Trophoblast cell (in vitro differentiated cells and primary cell): ENCODE measurements at regions not wholly inside any gene's neighbourhood (a gene's known extent, or its start where the extent isn't known, plus 50 kb on each side); places are given as distances from the start of the nearest gene placed in this dataset.

ENCODE experiments used
- DNase-seq, 2 donors: peaks; one replicate each; pipeline ENCODE4 v3.0.0-alpha.2; 2016
- H2AFZ ChIP-seq: 2 replicates; pipeline ENCODE4 v1.6.1; 2013; ENCODE audit warnings: low read length, moderate library complexity, mild to moderate bottlenecking; ENCODE audit not compliant: insufficient read depth, poor library complexity
- H2AK5ac ChIP-seq: 2 replicates; pipeline ENCODE4 v1.6.1; 2013; ENCODE audit warnings: mild to moderate bottlenecking, low read length
- H2BK120ac ChIP-seq: 2 replicates; pipeline ENCODE4 v1.6.1; 2013; ENCODE audit warnings: low read length, mild to moderate bottlenecking, moderate library complexity; ENCODE audit not compliant: insufficient read depth, poor library complexity
- H2BK12ac ChIP-seq: 2 replicates; pipeline ENCODE4 v1.6.1; 2013; ENCODE audit warnings: mild to moderate bottlenecking, low read length, moderate library complexity
- H2BK5ac ChIP-seq: 2 replicates; pipeline ENCODE4 v1.6.1; 2013; ENCODE audit warnings: low read length, low read depth, moderate library complexity, mild to moderate bottlenecking; ENCODE audit not compliant: poor library complexity
- H3K14ac ChIP-seq: 2 replicates; pipeline ENCODE4 v1.6.1; 2013; ENCODE audit warnings: mild to moderate bottlenecking, low read length
- H3K18ac ChIP-seq: 2 replicates; pipeline ENCODE4 v1.6.1; 2013; ENCODE audit warnings: mild to moderate bottlenecking, low read length
- H3K23ac ChIP-seq: 2 replicates; pipeline ENCODE4 v1.6.1; 2013; ENCODE audit warnings: low read length
- H3K27ac ChIP-seq: 2 replicates; pipeline ENCODE4 v1.5.1; 2013; ENCODE audit warnings: low read depth, mild to moderate bottlenecking, inconsistent platforms, low read length, moderate library complexity
- H3K27me3 ChIP-seq: 2 replicates; pipeline ENCODE4 v1.6.1; 2013; ENCODE audit warnings: inconsistent platforms, mild to moderate bottlenecking, low read length, moderate library complexity; ENCODE audit not compliant: insufficient read depth
- H3K36me3 ChIP-seq, 2 experiments: 1 replicate in 1 of 2; 2 replicates in 1 of 2; pipeline ENCODE4 v1.6.1; 2013; ENCODE audit warnings: low read length in 2 of 2, mild to moderate bottlenecking in 2 of 2, moderate library complexity in 1 of 2; ENCODE audit not compliant: insufficient read depth in 2 of 2, control insufficient read depth in 1 of 2
- H3K4ac ChIP-seq: 2 replicates; pipeline ENCODE4 v1.6.1; 2013; ENCODE audit warnings: low read depth, mild to moderate bottlenecking, low read length, moderate library complexity
- H3K4me1 ChIP-seq, 2 experiments: 1 replicate in 1 of 2; 2 replicates in 1 of 2; pipeline ENCODE4 v1.6.1; 2013; ENCODE audit warnings: low read length in 2 of 2, mild to moderate bottlenecking in 2 of 2, moderate library complexity in 1 of 2; ENCODE audit not compliant: insufficient read depth in 2 of 2, control insufficient read depth in 1 of 2
- H3K4me2 ChIP-seq: 2 replicates; pipeline ENCODE4 v1.6.1; 2013; ENCODE audit warnings: inconsistent platforms, mild to moderate bottlenecking, low read length, moderate library complexity
- H3K4me3 ChIP-seq: 2 replicates; pipeline ENCODE4 v1.5.1; 2013; ENCODE audit warnings: mild to moderate bottlenecking, low read depth, low read length, inconsistent platforms
- H3K79me1 ChIP-seq: one replicate; pipeline ENCODE4 v1.6.1; 2013; ENCODE audit warnings: low read length
- H3K79me2 ChIP-seq: 2 replicates; pipeline ENCODE4 v1.6.1; 2013; ENCODE audit warnings: low read length, mild to moderate bottlenecking; ENCODE audit not compliant: control insufficient read depth, insufficient read depth, poor library complexity
- H3K9ac ChIP-seq: 2 replicates; pipeline ENCODE4 v1.6.1; 2013; ENCODE audit warnings: mild to moderate bottlenecking, low read length
- H3K9me3 ChIP-seq: 2 replicates; pipeline ENCODE4 v1.6.1; 2013; ENCODE audit warnings: low read depth, mild to moderate bottlenecking, control low read depth, inconsistent platforms, low read length; ENCODE audit not compliant: insufficient read depth
- H4K12ac ChIP-seq: 2 replicates; pipeline ENCODE4 v1.6.1; 2013; ENCODE audit warnings: low read depth, mild to moderate bottlenecking, low read length, moderate library complexity
- H4K8ac ChIP-seq: 2 replicates; pipeline ENCODE4 v1.6.1; 2013; ENCODE audit warnings: low read depth, mild to moderate bottlenecking, low read length, moderate library complexity
- H4K91ac ChIP-seq: one replicate; pipeline ENCODE4 v1.6.1; 2013; ENCODE audit warnings: low read depth, mild to moderate bottlenecking, low read length, moderate library complexity
- WGBS: extraction: QIAGEN DNeasy Blood & Tissue Kit; methylation state at CpG from one replicate; pipeline ENCODE4 v1.1.7; 2013; ENCODE audit warnings: missing lambda C conversion rate; ENCODE audit not compliant: insufficient read length, insufficient coverage; ENCODE audit errors: extremely low coverage; 5-methylcytosine and 5-hydroxymethylcytosine counted together

GRCh38 chr18:51724790-51725721 lies 527.6 kb upstream of the MEX3C start:
- no CpG with 5 or more reads among the region's 9 CpGs for WGBS
- Histone ChIP-seq H3K27ac (no peak overlapping the region), H2AFZ (no peak overlapping the region), H3K9me3 (no peaks in the 10 kb centered on the region), H3K14ac (no peak overlapping the region), H2AK5ac (no peak overlapping the region), H3K4ac (no peak overlapping the region), H2BK5ac (no peak overlapping the region), H3K4me3 (no peak overlapping the region), H4K8ac (no peak overlapping the region), H3K18ac (no peak overlapping the region), H4K12ac (no peak overlapping the region), H4K91ac (no peak overlapping the region), H2BK120ac (no peak overlapping the region), H2BK12ac (no peak overlapping the region), H3K79me2 (no peaks in the 10 kb centered on the region), H3K9ac (no peak overlapping the region), H3K4me2 (no peak overlapping the region), H3K36me3 (no peaks in the 10 kb centered on the region), H3K4me1 (no peaks in the 10 kb centered on the region), H3K23ac (no peak overlapping the region), H3K79me1 (no peaks in the 10 kb centered on the region), H3K27me3 (no peaks in the 10 kb centered on the region)
- DNase-seq, result no peak

- no peak overlapping the region for H2AK5ac ChIP-seq
- H4K91ac ChIP-seq, result no peak overlapping the region
- no peak overlapping the region for H3K27ac ChIP-seq
- H3K36me3 ChIP-seq, result no peaks in the 10 kb centered on the region
- no peak overlapping the region for H4K12ac ChIP-seq
- H2AFZ ChIP-seq, result no peak overlapping the region
- H3K27me3 ChIP-seq, result no peaks in the 10 kb centered on the region
- no peak overlapping the region for H2BK12ac ChIP-seq
- no peaks in the 10 kb centered on the region for H3K79me2 ChIP-seq
- no peak overlapping the region for H3K18ac ChIP-seq
- no peak overlapping the region for H3K9ac ChIP-seq
- no peak overlapping the region for H4K8ac ChIP-seq
- H3K14ac ChIP-seq, result no peak overlapping the region
- H3K4me1 ChIP-seq, result no peaks in the 10 kb centered on the region
- no peak overlapping the region for H3K23ac ChIP-seq
- no peak overlapping the region for H3K4ac ChIP-seq
- no peak overlapping the region for H2BK5ac ChIP-seq
- no peak for DNase-seq
- no peak overlapping the region for H2BK120ac ChIP-seq
- WGBS, result no CpG with 5 or more reads among the region's 2 CpGs
- H3K4me3 ChIP-seq, result no peak overlapping the region
- no peak overlapping the region for H3K4me2 ChIP-seq
- no peaks in the 10 kb centered on the region for H3K79me1 ChIP-seq
- no peaks in the 10 kb centered on the region for H3K9me3 ChIP-seq
Measured at GRCh38 chr18:51726614-51727013, 529.1 kb upstream of the MEX3C start.

GRCh38 chr18:51727780-51728179 lies 530.3 kb upstream of the MEX3C start:
- Histone ChIP-seq H3K27me3 (no peaks in the 10 kb centered on the region), H3K79me1 (no peaks in the 10 kb centered on the region), H3K23ac (no peak overlapping the region), H2BK12ac (no peak overlapping the region), H3K27ac (no peak overlapping the region), H2AK5ac (no peak overlapping the region), H3K4me2 (no peak overlapping the region), H3K14ac (no peak overlapping the region), H2BK5ac (no peak overlapping the region), H3K9ac (no peak overlapping the region), H3K79me2 (no peaks in the 10 kb centered on the region), H4K91ac (no peak overlapping the region), H3K36me3 (no peaks in the 10 kb centered on the region), H3K9me3 (no peaks in the 10 kb centered on the region), H2BK120ac (no peak overlapping the region), H3K4ac (no peak overlapping the region), H3K18ac (no peak overlapping the region), H4K12ac (no peak overlapping the region), H3K4me1 (no peaks in the 10 kb centered on the region), H3K4me3 (no peak overlapping the region), H4K8ac (no peak overlapping the region), H2AFZ (no peak overlapping the region)
- DNase-seq, result no peak

- H3K23ac ChIP-seq, result no peak overlapping the region
- H3K27ac ChIP-seq, result no peak overlapping the region
- no peak overlapping the region for H4K8ac ChIP-seq
- no peaks in the 10 kb centered on the region for H3K4me1 ChIP-seq
- no peak overlapping the region for H3K4me2 ChIP-seq
- no peaks in the 10 kb centered on the region for H3K79me1 ChIP-seq
- H3K14ac ChIP-seq, result no peak overlapping the region
- no peak overlapping the region for H3K18ac ChIP-seq
- no peak overlapping the region for H3K4ac ChIP-seq
- H2AK5ac ChIP-seq, result no peak overlapping the region
- no peaks in the 10 kb centered on the region for H3K9me3 ChIP-seq
- no peak overlapping the region for H2AFZ ChIP-seq
- H3K36me3 ChIP-seq, result no peaks in the 10 kb centered on the region
- H4K91ac ChIP-seq, result no peak overlapping the region
- H3K27me3 ChIP-seq, result no peaks in the 10 kb centered on the region
- no peak overlapping the region for H4K12ac ChIP-seq
- no CpG with 5 or more reads among the region's 4 CpGs for WGBS
- no peak for DNase-seq
- H2BK120ac ChIP-seq, result no peak overlapping the region
- no peak overlapping the region for H2BK12ac ChIP-seq
- H2BK5ac ChIP-seq, result no peak overlapping the region
- H3K9ac ChIP-seq, result no peak overlapping the region
- no peaks in the 10 kb centered on the region for H3K79me2 ChIP-seq
- no peak overlapping the region for H3K4me3 ChIP-seq
Measured at GRCh38 chr18:51731070-51731469, 533.6 kb upstream of the MEX3C start.
